Tibial nerve (tissue), 3 donors: ENCODE measurements at regions not wholly inside any gene's neighbourhood (a gene's known extent, or its start where the extent isn't known, plus 50 kb on each side); places are given as distances from the start of the nearest gene placed in this dataset.

Experiments used
- CTCF ChIP-seq, 5 experiments: fragments of 200-600 bp in 3 of 5; fragments of 450-650 bp in 2 of 5; sonication (generic) in 3 of 5; IDR thresholded peaks; one replicate each; pipeline ENCODE4 v1.5.1; 2016 to 2019; ENCODE audit warnings: antibody characterized with exemption in 5 of 5, mild to moderate bottlenecking in 3 of 5, moderate library complexity in 2 of 5
- POLR2A ChIP-seq, 2 donors: fragments of 450-650 bp; IDR thresholded peaks; one replicate each; pipeline ENCODE4 v1.6.1; 2017; ENCODE audit warnings: antibody characterized with exemption in 2 of 2, mild to moderate bottlenecking in 2 of 2, moderate library complexity in 2 of 2

GRCh38 chr20:17818187-17818586, 118.4 kb downstream of the BANF2 start:
- TF ChIP-seq POLR2A (IDR thresholded peaks at IDR 0.05) = no peak
- no peak for TF ChIP-seq CTCF (IDR thresholded peaks at IDR 0.05)
